ENCODE measurements at regions not wholly inside any gene's neighbourhood (a gene's known extent, or its start where the extent isn't known, plus 50 kb on each side); places are given as distances from the start of the nearest gene placed in this dataset.

DNA sequence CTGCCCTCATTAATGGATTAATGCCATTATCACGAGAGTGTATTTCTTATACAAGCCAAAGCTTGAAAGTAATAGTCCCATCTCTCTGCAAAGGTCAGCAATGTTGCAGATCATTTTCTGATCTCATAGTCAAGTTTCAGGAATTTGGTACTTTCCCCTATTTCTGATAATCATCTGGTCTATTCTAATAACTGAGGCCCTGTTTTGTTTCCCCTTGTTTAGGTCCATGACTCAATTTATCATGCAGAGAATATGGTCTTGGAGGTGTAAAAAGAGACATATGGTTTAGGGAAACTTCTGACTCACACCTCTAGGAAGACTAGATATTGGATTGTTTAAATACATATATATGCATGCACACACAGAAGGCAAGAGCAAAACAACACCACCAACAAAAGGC is 339.3 kb upstream of the NUDT12 start:
- TF ChIP-seq, protein P1, sequence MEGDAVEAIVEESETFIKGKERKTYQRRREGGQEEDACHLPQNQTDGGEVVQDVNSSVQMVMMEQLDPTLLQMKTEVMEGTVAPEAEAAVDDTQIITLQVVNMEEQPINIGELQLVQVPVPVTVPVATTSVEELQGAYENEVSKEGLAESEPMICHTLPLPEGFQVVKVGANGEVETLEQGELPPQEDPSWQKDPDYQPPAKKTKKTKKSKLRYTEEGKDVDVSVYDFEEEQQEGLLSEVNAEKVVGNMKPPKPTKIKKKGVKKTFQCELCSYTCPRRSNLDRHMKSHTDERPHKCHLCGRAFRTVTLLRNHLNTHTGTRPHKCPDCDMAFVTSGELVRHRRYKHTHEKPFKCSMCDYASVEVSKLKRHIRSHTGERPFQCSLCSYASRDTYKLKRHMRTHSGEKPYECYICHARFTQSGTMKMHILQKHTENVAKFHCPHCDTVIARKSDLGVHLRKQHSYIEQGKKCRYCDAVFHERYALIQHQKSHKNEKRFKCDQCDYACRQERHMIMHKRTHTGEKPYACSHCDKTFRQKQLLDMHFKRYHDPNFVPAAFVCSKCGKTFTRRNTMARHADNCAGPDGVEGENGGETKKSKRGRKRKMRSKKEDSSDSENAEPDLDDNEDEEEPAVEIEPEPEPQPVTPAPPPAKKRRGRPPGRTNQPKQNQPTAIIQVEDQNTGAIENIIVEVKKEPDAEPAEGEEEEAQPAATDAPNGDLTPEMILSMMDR (conservative IDR thresholded peaks at IDR 0.05; ENCODE audit: low read length) = no peak
- no peak for TF ChIP-seq EZH2phosphoT487 (IDR thresholded peaks at IDR 0.05; ENCODE audit: borderline replicate concordance, low read depth, low read length)
